ENCODE measurements at regions not wholly inside any gene's neighbourhood (a gene's known extent, or its start where the extent isn't known, plus 50 kb on each side); places are given as distances from the start of the nearest gene placed in this dataset.
A peak's percentile ranks its signal among the peaks of the same experiment; 100 is the strongest.

GRCh38 chr2:506866-507265 is 170.3 kb downstream of the TMEM18 start:
- H4K20me1 ChIP-seq (replicated peaks in 1 of 2; ENCODE audit: control insufficient read depth in 1 of 2, insufficient read depth in 2 of 2, low read length in 2 of 2), result no peaks in the 10 kb centered on the region
- TF ChIP-seq NANOG (IDR thresholded peaks at IDR 0.05; ENCODE audit: insufficient read depth, low read depth, low read length, poor library complexity, severe bottlenecking) (no peak), SIN3A (conservative IDR thresholded peaks at IDR 0.05 in 1 of 2, IDR thresholded peaks at IDR 0.05 in 1 of 2; ENCODE audit: low read depth in 1 of 2, low read length in 2 of 2) (no peak), CBX5 (IDR thresholded peaks at IDR 0.05; ENCODE audit: low read depth, low read length) (no peak), TBP (IDR thresholded peaks at IDR 0.05; ENCODE audit: low read depth, low read length) (no peak)
- no peak overlapping the region for H4K8ac ChIP-seq (ENCODE audit: extremely low read depth, insufficient read depth, low read length)
- H3K27me3 ChIP-seq (replicated peaks in 1 of 4; ENCODE audit: control insufficient read depth in 3 of 4, extremely low read depth in 1 of 4, insufficient read depth in 3 of 4, low read length in 3 of 4), result peaks cover 0 to 9% (median 3%) of the 10 kb centered on the region in 4 experiments; a peak in 4 of 7 replicates
- H2BK12ac ChIP-seq (ENCODE audit: low read depth, low read length), result no peak overlapping the region; the same call in 1 of the 2 replicates
- H3K56ac ChIP-seq (replicated peaks; ENCODE audit: insufficient read length, low read depth, low read length), result no peak overlapping the region
- H3K9ac ChIP-seq (replicated peaks in 1 of 4; ENCODE audit: extremely low read depth in 1 of 4, low read depth in 3 of 4, low read length in 3 of 4), result no peak overlapping the region
- no peak overlapping the region for H3K27ac ChIP-seq (ENCODE audit: low read depth, low read length)
- H3K36me3 ChIP-seq (ENCODE audit: control insufficient read depth in 2 of 4, insufficient read depth in 4 of 4, low read length in 3 of 4), result no peaks in the 10 kb centered on the region
- H2BK5ac ChIP-seq (ENCODE audit: low read depth, low read length), result no peak overlapping the region
- no peaks in the 10 kb centered on the region for H3K79me2 ChIP-seq (ENCODE audit: control insufficient read depth in 1 of 2, insufficient read depth in 2 of 2, low read length in 2 of 2)
- no peak overlapping the region for H2BK120ac ChIP-seq (replicated peaks; ENCODE audit: low read depth, low read length)
- H2BK15ac ChIP-seq (ENCODE audit: low read length), result no peak overlapping the region
- H2BK20ac ChIP-seq (ENCODE audit: low read length), result no peak overlapping the region
- no peaks in the 10 kb centered on the region for H3K9me3 ChIP-seq (ENCODE audit: insufficient read depth in 2 of 2, low read depth in 1 of 2, low read length in 1 of 2)
- H4K5ac ChIP-seq (ENCODE audit: insufficient read length, low read depth, low read length), result no peak overlapping the region
- no peak overlapping the region for H3K14ac ChIP-seq (ENCODE audit: insufficient read length)
- ChIA-PET CTCF (ENCODE audit: partially characterized antibody) (interaction anchor here (1.4 to 1.9 kb wide), 2 partner anchors 8 to 217 kb away, joined by 4 to 9 read pairs; no protein-coding TSS in a partner anchor), POLR2A (ENCODE audit: partially characterized antibody) (no interaction called here)
- H3K4me1 ChIP-seq (replicated peaks in 1 of 4; ENCODE audit: control insufficient read depth in 3 of 4, insufficient read depth in 4 of 4, low read length in 3 of 4), result peaks cover 0 to 10% (median 6%) of the 10 kb centered on the region in 4 experiments; a peak in 5 of 7 replicates
- no peak overlapping the region for H2AFZ ChIP-seq (ENCODE audit: low read length)
- FAIRE-seq (no peak), DNase-seq (ENCODE audit: low read depth in 1 of 2, low spot score in 2 of 2) (peak in 1 of 2 experiments; percentile 26)
- no peak overlapping the region for H3K18ac ChIP-seq (ENCODE audit: extremely low read depth, low read length)
- H3K23me2 ChIP-seq (ENCODE audit: low read depth, low read length), result no peaks in the 10 kb centered on the region
- H3K4me2 ChIP-seq (ENCODE audit: insufficient read depth in 1 of 2, low read depth in 2 of 2, low read length in 2 of 2), result no peak overlapping the region
- no peak overlapping the region for H3K23ac ChIP-seq (ENCODE audit: insufficient read length)
- H3K4me3 ChIP-seq (ENCODE audit: extremely low read depth in 1 of 4, insufficient read depth in 2 of 4, low read depth in 3 of 4, low read length in 4 of 4), result no peak overlapping the region
- H3K4ac ChIP-seq (replicated peaks; ENCODE audit: insufficient read length, low read depth, low read length), result no peak overlapping the region
- 88% methylated on average over 5 of the region's 5 CpGs; no CpG with 5 or more reads in 1 of the 2 experiments for WGBS, 2 experiments (ENCODE audit: extremely low coverage in 1 of 2, insufficient coverage in 1 of 2, insufficient read length in 1 of 2, insufficient replicate concordance in 2 of 2, low coverage in 1 of 2, low lambda C conversion rate in 2 of 2, missing lambda C conversion rate in 1 of 2)
- H4K91ac ChIP-seq (replicated peaks; ENCODE audit: insufficient read length, low read length), result no peak overlapping the region
- no peaks in the 10 kb centered on the region; the same call in 1 of the 2 replicates for H3K79me1 ChIP-seq (ENCODE audit: low read depth, low read length)
- no peak overlapping the region for H2AK5ac ChIP-seq (ENCODE audit: low read depth, low read length)
